Testis (tissue), 2 donors: ENCODE measurements at regions not wholly inside any gene's neighbourhood (a gene's known extent, or its start where the extent isn't known, plus 50 kb on each side); places are given as distances from the start of the nearest gene placed in this dataset.

Experiments
- POLR2A ChIP-seq: fragments of 450-650 bp; IDR thresholded peaks from one replicate; pipeline ENCODE4 v1.6.1; 2017; ENCODE audit warnings: antibody characterized with exemption, mild to moderate bottlenecking, moderate library complexity
- TF ChIP-seq, protein P1 (sequence below), 3 experiments: fragments of 450-650 bp in 2 of 3; fragments of 200-600 bp in 1 of 3; sonication (generic) in 1 of 3; IDR thresholded peaks; one replicate each; pipeline ENCODE4 v1.5.1; 2016 to 2019; ENCODE audit warnings: antibody characterized with exemption in 3 of 3, mild to moderate bottlenecking in 2 of 3, moderate library complexity in 1 of 3

- TF ChIP-seq POLR2A = no peak
- TF ChIP-seq, protein P1, sequence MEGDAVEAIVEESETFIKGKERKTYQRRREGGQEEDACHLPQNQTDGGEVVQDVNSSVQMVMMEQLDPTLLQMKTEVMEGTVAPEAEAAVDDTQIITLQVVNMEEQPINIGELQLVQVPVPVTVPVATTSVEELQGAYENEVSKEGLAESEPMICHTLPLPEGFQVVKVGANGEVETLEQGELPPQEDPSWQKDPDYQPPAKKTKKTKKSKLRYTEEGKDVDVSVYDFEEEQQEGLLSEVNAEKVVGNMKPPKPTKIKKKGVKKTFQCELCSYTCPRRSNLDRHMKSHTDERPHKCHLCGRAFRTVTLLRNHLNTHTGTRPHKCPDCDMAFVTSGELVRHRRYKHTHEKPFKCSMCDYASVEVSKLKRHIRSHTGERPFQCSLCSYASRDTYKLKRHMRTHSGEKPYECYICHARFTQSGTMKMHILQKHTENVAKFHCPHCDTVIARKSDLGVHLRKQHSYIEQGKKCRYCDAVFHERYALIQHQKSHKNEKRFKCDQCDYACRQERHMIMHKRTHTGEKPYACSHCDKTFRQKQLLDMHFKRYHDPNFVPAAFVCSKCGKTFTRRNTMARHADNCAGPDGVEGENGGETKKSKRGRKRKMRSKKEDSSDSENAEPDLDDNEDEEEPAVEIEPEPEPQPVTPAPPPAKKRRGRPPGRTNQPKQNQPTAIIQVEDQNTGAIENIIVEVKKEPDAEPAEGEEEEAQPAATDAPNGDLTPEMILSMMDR (IDR thresholded peaks at IDR 0.05) = no peak
Observed at GRCh38 chr2:5932556-5933469, 240.6 kb downstream of the SOX11 start.
